ENCODE measurements at regions not wholly inside any gene's neighbourhood (a gene's known extent, or its start where the extent isn't known, plus 50 kb on each side); places are given as distances from the start of the nearest gene placed in this dataset.

GRCh38 chr3:86563400-86563970 lies 427.5 kb downstream of the VGLL3 start:
- peak; percentile 75 for TF ChIP-seq CTCF (IDR thresholded peaks at IDR 0.05)

- no peak for TF ChIP-seq CTCF (IDR thresholded peaks at IDR 0.05)
Measured at GRCh38 chr3:86562090-86562489, 428.9 kb downstream of the VGLL3 start.

- TF ChIP-seq CTCF (IDR thresholded peaks at IDR 0.05): no peak
Measured at GRCh38 chr3:86561215-86561614, 429.7 kb downstream of the VGLL3 start.

- no peak for TF ChIP-seq CTCF (IDR thresholded peaks at IDR 0.05)
Measured at GRCh38 chr3:86554383-86554782, 436.6 kb downstream of the VGLL3 start.

- TF ChIP-seq CTCF (IDR thresholded peaks at IDR 0.05): no peak
Measured at GRCh38 chr3:86547692-86548091, 443.3 kb downstream of the VGLL3 start.

GRCh38 chr3:86537171-86537570 lies 453.8 kb downstream of the VGLL3 start:
- no peak for TF ChIP-seq CTCF (IDR thresholded peaks at IDR 0.05)

GRCh38 chr3:86519819-86520218 lies 471.1 kb downstream of the VGLL3 start:
- TF ChIP-seq CTCF (IDR thresholded peaks at IDR 0.05): no peak

- no peak for TF ChIP-seq CTCF (IDR thresholded peaks at IDR 0.05)
Measured at GRCh38 chr3:86481636-86482035, 509.3 kb downstream of the VGLL3 start.

Measured in LNCAP (cell line).